Urinary bladder (tissue), 3 donors: ENCODE measurements at regions not wholly inside any gene's neighbourhood (a gene's known extent, or its start where the extent isn't known, plus 50 kb on each side); places are given as distances from the start of the nearest gene placed in this dataset.
"Not testable (repeated sequence)": the region's sequence is repeated elsewhere in the genome, so short reads cannot be mapped to it uniquely, and the experiment has no call there.

ENCODE experiments used
- DNase-seq: peaks from one replicate; pipeline ENCODE4 v3.0.0-alpha.2; 2015; ENCODE audit errors: extremely low spot score
- H3K27ac ChIP-seq: one replicate; pipeline ENCODE4 v1.5.1; 2013; ENCODE audit warnings: low read depth, mild to moderate bottlenecking, moderate library complexity
- H3K36me3 ChIP-seq: one replicate; pipeline ENCODE4 v1.6.1; 2013; ENCODE audit warnings: mild to moderate bottlenecking, moderate library complexity; ENCODE audit not compliant: insufficient read depth
- H3K4me1 ChIP-seq: one replicate; pipeline ENCODE4 v1.6.1; 2013; ENCODE audit warnings: mild to moderate bottlenecking, moderate library complexity; ENCODE audit not compliant: insufficient read depth
- H3K4me3 ChIP-seq: one replicate; pipeline ENCODE4 v1.5.1; 2013; ENCODE audit warnings: low read depth, low read length
- WGBS: extraction: QIAGEN DNeasy Blood & Tissue Kit; methylation state at CpG from one replicate; pipeline ENCODE4 v1.1.7; 2013; 5-methylcytosine and 5-hydroxymethylcytosine counted together
- donor health status: healthy with polysubstance abuse.
- donor health status: healthy.

GRCh38 chr7:116403265-116403664 lies 96.3 kb upstream of the CAV2 start:
- no peak for DNase-seq
- Histone ChIP-seq H3K4me1 (no peaks in the 10 kb centered on the region), H3K36me3 (no peaks in the 10 kb centered on the region), H3K4me3 (no peak overlapping the region), H3K27ac (no peak overlapping the region)
- 29% methylated on average over 1 of the region's 1 CpG for WGBS

GRCh38 chr7:116404389-116404788 lies 95.1 kb upstream of the CAV2 start:
- H3K27ac ChIP-seq = no peak overlapping the region
- H3K4me1 ChIP-seq = no peaks in the 10 kb centered on the region
- 76% methylated on average over 3 of the region's 3 CpGs for WGBS
- no peak overlapping the region for H3K4me3 ChIP-seq
- DNase-seq = no peak
- no peaks in the 10 kb centered on the region for H3K36me3 ChIP-seq

- H3K4me3 ChIP-seq = no peak overlapping the region
- H3K36me3 ChIP-seq = no peaks in the 10 kb centered on the region
- DNase-seq = no peak
- no peak overlapping the region for H3K27ac ChIP-seq
- WGBS = 96% methylated on average over 2 of the region's 2 CpGs
- no peaks in the 10 kb centered on the region for H3K4me1 ChIP-seq
Observed at GRCh38 chr7:116405810-116406209, 93.7 kb upstream of the CAV2 start.

- Histone ChIP-seq H3K4me1 (no peaks in the 10 kb centered on the region), H3K4me3 (no peak overlapping the region), H3K27ac (no peak overlapping the region), H3K36me3 (no peaks in the 10 kb centered on the region)
- WGBS = 92% methylated on average over 3 of the region's 3 CpGs
- no peak for DNase-seq
Observed at GRCh38 chr7:116407165-116407564, 92.4 kb upstream of the CAV2 start.

GRCh38 chr7:116408166-116408565 lies 91.4 kb upstream of the CAV2 start:
- no peak for DNase-seq
- Histone ChIP-seq H3K27ac (no peak overlapping the region), H3K36me3 (no peaks in the 10 kb centered on the region), H3K4me1 (no peaks in the 10 kb centered on the region), H3K4me3 (no peak overlapping the region)
- WGBS = 66% methylated on average over 2 of the region's 2 CpGs

GRCh38 chr7:116408831-116409453 lies 90.6 kb upstream of the CAV2 start:
- 85% methylated on average over 25 of the region's 28 CpGs for WGBS
- not testable (repeated sequence) for H3K36me3 ChIP-seq, H3K4me1 ChIP-seq, H3K27ac ChIP-seq, H3K4me3 ChIP-seq, DNase-seq

- not testable (repeated sequence) for DNase-seq, H3K4me3 ChIP-seq, H3K4me1 ChIP-seq, H3K36me3 ChIP-seq, H3K27ac ChIP-seq
- 93% methylated on average over 1 of the region's 3 CpGs for WGBS
Observed at GRCh38 chr7:116410694-116411093, 88.8 kb upstream of the CAV2 start.

GRCh38 chr7:116417593-116418345 lies 81.8 kb upstream of the CAV2 start:
- Histone ChIP-seq H3K4me1 (no peaks in the 10 kb centered on the region), H3K27ac (no peak overlapping the region), H3K36me3 (no peaks in the 10 kb centered on the region), H3K4me3 (no peak overlapping the region)
- WGBS = 51% methylated on average over 7 of the region's 7 CpGs
- DNase-seq = no peak

GRCh38 chr7:116418524-116418923 lies 81.0 kb upstream of the CAV2 start:
- H3K4me1 ChIP-seq = no peaks in the 10 kb centered on the region
- no peak for DNase-seq
- H3K27ac ChIP-seq = no peak overlapping the region
- no peaks in the 10 kb centered on the region for H3K36me3 ChIP-seq
- H3K4me3 ChIP-seq = no peak overlapping the region

- H3K27ac ChIP-seq = no peak overlapping the region
- no peak for DNase-seq
- WGBS = 65% methylated on average over 3 of the region's 3 CpGs
- H3K4me3 ChIP-seq = no peak overlapping the region
- H3K36me3 ChIP-seq = no peaks in the 10 kb centered on the region
- no peaks in the 10 kb centered on the region for H3K4me1 ChIP-seq
Observed at GRCh38 chr7:116420003-116420402, 79.5 kb upstream of the CAV2 start.

GRCh38 chr7:116421298-116421697 lies 78.2 kb upstream of the CAV2 start:
- H3K36me3 ChIP-seq = no peaks in the 10 kb centered on the region
- no peak for DNase-seq
- H3K4me1 ChIP-seq = no peaks in the 10 kb centered on the region
- H3K27ac ChIP-seq = no peak overlapping the region
- H3K4me3 ChIP-seq = no peak overlapping the region
- WGBS = 87% methylated on average over 1 of the region's 1 CpG

GRCh38 chr7:116422683-116423082 lies 76.9 kb upstream of the CAV2 start:
- H3K4me3 ChIP-seq = no peak overlapping the region
- H3K36me3 ChIP-seq = no peaks in the 10 kb centered on the region
- DNase-seq = no peak
- no peak overlapping the region for H3K27ac ChIP-seq
- no peaks in the 10 kb centered on the region for H3K4me1 ChIP-seq

GRCh38 chr7:116423499-116423898 lies 76.0 kb upstream of the CAV2 start:
- WGBS = 66% methylated on average over 3 of the region's 3 CpGs
- Histone ChIP-seq H3K4me3 (no peak overlapping the region), H3K27ac (no peak overlapping the region), H3K36me3 (no peaks in the 10 kb centered on the region), H3K4me1 (no peaks in the 10 kb centered on the region)
- DNase-seq = no peak

GRCh38 chr7:116425647-116426209 lies 73.8 kb upstream of the CAV2 start:
- Histone ChIP-seq H3K4me3 (no peak overlapping the region), H3K36me3 (no peaks in the 10 kb centered on the region), H3K4me1 (no peaks in the 10 kb centered on the region), H3K27ac (no peak overlapping the region)
- 55% methylated on average over 3 of the region's 3 CpGs for WGBS
- no peak for DNase-seq
